ENCODE measurements at regions not wholly inside any gene's neighbourhood (a gene's known extent, or its start where the extent isn't known, plus 50 kb on each side); places are given as distances from the start of the nearest gene placed in this dataset.

GRCh38 chrX:9317176-9317575 is 147.7 kb upstream of the TBL1X start:
- no peak overlapping the region for H3K4me3 Mint-ChIP-seq
- no peaks in the 10 kb centered on the region for H3K36me3 Mint-ChIP-seq (ENCODE audit: low read depth)
- H3K9me3 Mint-ChIP-seq = no peaks in the 10 kb centered on the region

GRCh38 chrX:9318213-9318612 is 146.6 kb upstream of the TBL1X start:
- H3K4me3 Mint-ChIP-seq = no peak overlapping the region
- no peak overlapping the region for H3K27ac Mint-ChIP-seq
- H3K4me1 Mint-ChIP-seq (ENCODE audit: low read depth) = peaks cover 16% of the 10 kb centered on the region
- H3K36me3 Mint-ChIP-seq (ENCODE audit: low read depth) = no peaks in the 10 kb centered on the region
- no peaks in the 10 kb centered on the region for H3K27me3 Mint-ChIP-seq (ENCODE audit: low read depth)
- H3K9me3 Mint-ChIP-seq = no peaks in the 10 kb centered on the region

More at GRCh38 chrX:9317176-9317575, 147.7 kb upstream of the TBL1X start:
- H3K27me3 Mint-ChIP-seq (ENCODE audit: low read depth) = no peaks in the 10 kb centered on the region
- no peak overlapping the region for H3K27ac Mint-ChIP-seq
- H3K4me1 Mint-ChIP-seq (ENCODE audit: low read depth) = peaks cover 18% of the 10 kb centered on the region

GRCh38 chrX:9318766-9319165 is 146.1 kb upstream of the TBL1X start:
- H3K27me3 Mint-ChIP-seq (ENCODE audit: low read depth) = no peaks in the 10 kb centered on the region

GRCh38 chrX:9320940-9321339 is 143.9 kb upstream of the TBL1X start:
- Mint-ChIP-seq H3K27me3 (ENCODE audit: low read depth) (no peaks in the 10 kb centered on the region), H3K27ac (no peak overlapping the region), H3K36me3 (ENCODE audit: low read depth) (no peaks in the 10 kb centered on the region), H3K4me1 (ENCODE audit: low read depth) (peaks cover 12% of the 10 kb centered on the region), H3K4me3 (no peak overlapping the region), H3K9me3 (no peaks in the 10 kb centered on the region)

More at GRCh38 chrX:9318766-9319165, 146.1 kb upstream of the TBL1X start:
- H3K4me1 Mint-ChIP-seq (ENCODE audit: low read depth) = peaks cover 12% of the 10 kb centered on the region
- no peaks in the 10 kb centered on the region for H3K9me3 Mint-ChIP-seq
- H3K36me3 Mint-ChIP-seq (ENCODE audit: low read depth) = no peaks in the 10 kb centered on the region
- no peak overlapping the region for H3K27ac Mint-ChIP-seq
- H3K4me3 Mint-ChIP-seq = no peak overlapping the region

- Mint-ChIP-seq H3K9me3 (peaks cover 3% of the 10 kb centered on the region), H3K36me3 (ENCODE audit: low read depth) (no peaks in the 10 kb centered on the region), H3K27ac (no peak overlapping the region), H3K27me3 (ENCODE audit: low read depth) (peaks cover 7% of the 10 kb centered on the region), H3K4me3 (no peak overlapping the region), H3K4me1 (ENCODE audit: low read depth) (no peaks in the 10 kb centered on the region)
Measured at GRCh38 chrX:9324676-9325075, 140.2 kb upstream of the TBL1X start.

- H3K9me3 Mint-ChIP-seq = peaks cover 3% of the 10 kb centered on the region
Measured at GRCh38 chrX:9326369-9326768, 138.5 kb upstream of the TBL1X start.

GRCh38 chrX:9327086-9327746 is 137.6 kb upstream of the TBL1X start:
- Mint-ChIP-seq H3K36me3 (ENCODE audit: low read depth) (no peaks in the 10 kb centered on the region), H3K4me1 (ENCODE audit: low read depth) (no peaks in the 10 kb centered on the region), H3K27ac (no peak overlapping the region), H3K27me3 (ENCODE audit: low read depth) (peaks cover 14% of the 10 kb centered on the region), H3K9me3 (peaks cover 3% of the 10 kb centered on the region), H3K4me3 (no peak overlapping the region)

More at GRCh38 chrX:9326369-9326768, 138.5 kb upstream of the TBL1X start:
- Mint-ChIP-seq H3K4me1 (ENCODE audit: low read depth) (no peaks in the 10 kb centered on the region), H3K27me3 (ENCODE audit: low read depth) (peaks cover 11% of the 10 kb centered on the region), H3K4me3 (no peak overlapping the region), H3K27ac (no peak overlapping the region), H3K36me3 (ENCODE audit: low read depth) (no peaks in the 10 kb centered on the region)

- Mint-ChIP-seq H3K4me1 (ENCODE audit: low read depth) (no peaks in the 10 kb centered on the region), H3K4me3 (no peak overlapping the region), H3K9me3 (peaks cover 3% of the 10 kb centered on the region), H3K36me3 (ENCODE audit: low read depth) (no peaks in the 10 kb centered on the region), H3K27ac (no peak overlapping the region), H3K27me3 (ENCODE audit: low read depth) (peaks cover 14% of the 10 kb centered on the region)
Measured at GRCh38 chrX:9327747-9328145, 137.1 kb upstream of the TBL1X start.

- H3K27ac Mint-ChIP-seq = no peak overlapping the region
- H3K27me3 Mint-ChIP-seq (ENCODE audit: low read depth) = peaks cover 14% of the 10 kb centered on the region
- no peak overlapping the region for H3K4me3 Mint-ChIP-seq
- H3K9me3 Mint-ChIP-seq = peaks cover 3% of the 10 kb centered on the region
- no peaks in the 10 kb centered on the region for H3K4me1 Mint-ChIP-seq (ENCODE audit: low read depth)
- H3K36me3 Mint-ChIP-seq (ENCODE audit: low read depth) = no peaks in the 10 kb centered on the region
Measured at GRCh38 chrX:9329056-9329455, 135.8 kb upstream of the TBL1X start.

GRCh38 chrX:9330249-9330982 is 134.4 kb upstream of the TBL1X start:
- peaks cover 14% of the 10 kb centered on the region for H3K27me3 Mint-ChIP-seq (ENCODE audit: low read depth)
- no peaks in the 10 kb centered on the region for H3K36me3 Mint-ChIP-seq (ENCODE audit: low read depth)
- H3K4me3 Mint-ChIP-seq = no peak overlapping the region
- no peaks in the 10 kb centered on the region for H3K4me1 Mint-ChIP-seq (ENCODE audit: low read depth)
- peaks cover 3% of the 10 kb centered on the region for H3K9me3 Mint-ChIP-seq
- no peak overlapping the region for H3K27ac Mint-ChIP-seq

GRCh38 chrX:9333873-9334560 is 130.8 kb upstream of the TBL1X start:
- H3K4me3 Mint-ChIP-seq = no peak overlapping the region
- peaks cover 16% of the 10 kb centered on the region for H3K4me1 Mint-ChIP-seq (ENCODE audit: low read depth)
- H3K9me3 Mint-ChIP-seq = no peaks in the 10 kb centered on the region
- H3K27me3 Mint-ChIP-seq (ENCODE audit: low read depth) = peaks cover 11% of the 10 kb centered on the region
- H3K27ac Mint-ChIP-seq = no peak overlapping the region
- peaks cover 1% of the 10 kb centered on the region for H3K36me3 Mint-ChIP-seq (ENCODE audit: low read depth)

- H3K27me3 Mint-ChIP-seq (ENCODE audit: low read depth) = peaks cover 11% of the 10 kb centered on the region
- no peak overlapping the region for H3K4me3 Mint-ChIP-seq
Measured at GRCh38 chrX:9335251-9335650, 129.6 kb upstream of the TBL1X start.

GRCh38 chrX:9336456-9336855 is 128.4 kb upstream of the TBL1X start:
- Mint-ChIP-seq H3K4me3 (peak overlapping the region; percentile 67), H3K4me1 (ENCODE audit: low read depth) (peaks cover 32% of the 10 kb centered on the region), H3K9me3 (no peaks in the 10 kb centered on the region), H3K36me3 (ENCODE audit: low read depth) (peaks cover 1% of the 10 kb centered on the region), H3K27ac (peak overlapping the region; percentile 80), H3K27me3 (ENCODE audit: low read depth) (peaks cover 7% of the 10 kb centered on the region)

More at GRCh38 chrX:9335251-9335650, 129.6 kb upstream of the TBL1X start:
- Mint-ChIP-seq H3K36me3 (ENCODE audit: low read depth) (peaks cover 1% of the 10 kb centered on the region), H3K27ac (no peak overlapping the region), H3K4me1 (ENCODE audit: low read depth) (peaks cover 22% of the 10 kb centered on the region), H3K9me3 (no peaks in the 10 kb centered on the region)

GRCh38 chrX:9337046-9337445 is 127.8 kb upstream of the TBL1X start:
- no peak overlapping the region for H3K4me3 Mint-ChIP-seq
- H3K4me1 Mint-ChIP-seq (ENCODE audit: low read depth) = peaks cover 34% of the 10 kb centered on the region
- H3K36me3 Mint-ChIP-seq (ENCODE audit: low read depth) = peaks cover 1% of the 10 kb centered on the region

GRCh38 chrX:9338986-9339385 is 125.9 kb upstream of the TBL1X start:
- H3K27ac Mint-ChIP-seq = no peak overlapping the region
- H3K4me1 Mint-ChIP-seq (ENCODE audit: low read depth) = peaks cover 34% of the 10 kb centered on the region
- H3K36me3 Mint-ChIP-seq (ENCODE audit: low read depth) = peaks cover 1% of the 10 kb centered on the region
- H3K27me3 Mint-ChIP-seq (ENCODE audit: low read depth) = peaks cover 4% of the 10 kb centered on the region
- no peaks in the 10 kb centered on the region for H3K9me3 Mint-ChIP-seq
- no peak overlapping the region for H3K4me3 Mint-ChIP-seq

More at GRCh38 chrX:9337046-9337445, 127.8 kb upstream of the TBL1X start:
- H3K9me3 Mint-ChIP-seq = no peaks in the 10 kb centered on the region
- H3K27ac Mint-ChIP-seq = peak overlapping the region; percentile 80
- H3K27me3 Mint-ChIP-seq (ENCODE audit: low read depth) = peaks cover 4% of the 10 kb centered on the region

All from T-helper 1 cell treated with Interleukin-12 subunit alpha and Interleukin-12 subunit beta and Interleukin-4 antibody, amounts not matched to agents 30 μg/mL and 1 μg/mL, for 36 hours (primary cell).